ENCODE measurements at regions not wholly inside any gene's neighbourhood (a gene's known extent, or its start where the extent isn't known, plus 50 kb on each side); places are given as distances from the start of the nearest gene placed in this dataset.
A peak's percentile ranks its signal among the peaks of the same experiment; 100 is the strongest.

- no peak overlapping the region for H3K9ac ChIP-seq (ENCODE audit: control insufficient read depth, extremely low read depth, insufficient read depth, low read length)
- no peak overlapping the region for H3K27ac ChIP-seq (ENCODE audit: control insufficient read depth, insufficient read depth, low read length)
- no peak for FAIRE-seq
- H3K4me3 ChIP-seq (ENCODE audit: control insufficient read depth in 2 of 3, extremely low read depth in 1 of 3, insufficient read depth in 2 of 3, low read depth in 1 of 3, low read length in 3 of 3), result no peak overlapping the region
- dilution Hi-C loops (cut with MboI; ENCODE audit: extremely low pct_ligation_motif_present, low sequenced_read_pairs), result no loop called here
- no peaks in the 10 kb centered on the region for H3K9me1 ChIP-seq (ENCODE audit: control insufficient read depth, extremely low read depth, insufficient read depth, low read length)
- H3K4me2 ChIP-seq (ENCODE audit: control insufficient read depth, extremely low read depth, insufficient read depth, low read depth, low read length), result no peak overlapping the region
- no peaks in the 10 kb centered on the region for H3K27me3 ChIP-seq (ENCODE audit: control insufficient read depth, extremely low read depth, insufficient read depth, low read length)
- H2AFZ ChIP-seq (ENCODE audit: control insufficient read depth, low read length), result no peak overlapping the region
- TF ChIP-seq CTCF (optimal IDR thresholded peaks at IDR 0.05 in 1 of 3, IDR thresholded peaks at IDR 0.05 in 1 of 3, conservative IDR thresholded peaks at IDR 0.05 in 1 of 3; ENCODE audit: extremely low read depth in 1 of 3, insufficient read depth in 2 of 3, low read length in 3 of 3) (no peak), EZH2 (IDR thresholded peaks at IDR 0.05; ENCODE audit: low read length) (no peak)
- no peaks in the 10 kb centered on the region for H4K20me1 ChIP-seq (ENCODE audit: control insufficient read depth, extremely low read depth, insufficient read depth, low read length)
- no peaks in the 10 kb centered on the region for H3K4me1 ChIP-seq (ENCODE audit: control insufficient read depth, extremely low read depth, insufficient read depth, low read length)
- no peaks in the 10 kb centered on the region for H3K79me2 ChIP-seq (ENCODE audit: control insufficient read depth, insufficient read depth, low read length)
- no peak for DNase-seq (ENCODE audit: low read depth, low spot score)
- no peaks in the 10 kb centered on the region for H3K36me3 ChIP-seq (ENCODE audit: control insufficient read depth in 2 of 2, extremely low read depth in 1 of 2, insufficient read depth in 2 of 2, low read length in 2 of 2)
- H3K9me3 ChIP-seq (ENCODE audit: control insufficient read depth, low read depth, low read length), result no peaks in the 10 kb centered on the region
These were observed 360.6 kb downstream of the PLK2 start for GRCh38 chr5:58099257-58099656.

GRCh38 chr5:58094031-58094430 is 365.9 kb downstream of the PLK2 start:
- Histone ChIP-seq H3K9ac (ENCODE audit: control insufficient read depth, extremely low read depth, insufficient read depth, low read length) (no peak overlapping the region), H3K27me3 (ENCODE audit: control insufficient read depth, extremely low read depth, insufficient read depth, low read length) (no peaks in the 10 kb centered on the region), H3K27ac (ENCODE audit: control insufficient read depth, insufficient read depth, low read length) (no peak overlapping the region), H3K9me3 (ENCODE audit: control insufficient read depth, low read depth, low read length) (no peaks in the 10 kb centered on the region), H3K9me1 (ENCODE audit: control insufficient read depth, extremely low read depth, insufficient read depth, low read length) (no peaks in the 10 kb centered on the region), H3K79me2 (ENCODE audit: control insufficient read depth, insufficient read depth, low read length) (no peaks in the 10 kb centered on the region), H3K36me3 (ENCODE audit: control insufficient read depth in 2 of 2, extremely low read depth in 1 of 2, insufficient read depth in 2 of 2, low read length in 2 of 2) (no peaks in the 10 kb centered on the region), H4K20me1 (ENCODE audit: control insufficient read depth, extremely low read depth, insufficient read depth, low read length) (no peaks in the 10 kb centered on the region), H3K4me3 (ENCODE audit: control insufficient read depth in 2 of 3, extremely low read depth in 1 of 3, insufficient read depth in 2 of 3, low read depth in 1 of 3, low read length in 3 of 3) (no peak overlapping the region), H3K4me2 (ENCODE audit: control insufficient read depth, extremely low read depth, insufficient read depth, low read depth, low read length) (peak overlapping the region; percentile 40), H2AFZ (ENCODE audit: control insufficient read depth, low read length) (no peak overlapping the region), H3K4me1 (ENCODE audit: control insufficient read depth, extremely low read depth, insufficient read depth, low read length) (peaks cover 7% of the 10 kb centered on the region)
- TF ChIP-seq EZH2 (IDR thresholded peaks at IDR 0.05; ENCODE audit: low read length), result no peak
- TF ChIP-seq CTCF (optimal IDR thresholded peaks at IDR 0.05 in 1 of 3, IDR thresholded peaks at IDR 0.05 in 1 of 3, conservative IDR thresholded peaks at IDR 0.05 in 1 of 3; ENCODE audit: extremely low read depth in 1 of 3, insufficient read depth in 2 of 3, low read length in 3 of 3), result no peak
- dilution Hi-C loops (cut with MboI; ENCODE audit: extremely low pct_ligation_motif_present, low sequenced_read_pairs), result no loop called here
- DNase-seq (ENCODE audit: low read depth, low spot score), result peak; percentile 42
- FAIRE-seq, result peak; percentile 98
